A172 (cell line): ENCODE measurements at regions not wholly inside any gene's neighbourhood (a gene's known extent, or its start where the extent isn't known, plus 50 kb on each side); places are given as distances from the start of the nearest gene placed in this dataset.

ENCODE experiments used
- DNase-seq: peaks from one replicate; pipeline ENCODE4 v3.0.0-alpha.2; 2015; ENCODE audit warnings: low spot score

- DNase-seq, result no peak
Observed at GRCh38 chr14:22415605-22415959, 173.4 kb downstream of the DAD1 start.

DNA sequence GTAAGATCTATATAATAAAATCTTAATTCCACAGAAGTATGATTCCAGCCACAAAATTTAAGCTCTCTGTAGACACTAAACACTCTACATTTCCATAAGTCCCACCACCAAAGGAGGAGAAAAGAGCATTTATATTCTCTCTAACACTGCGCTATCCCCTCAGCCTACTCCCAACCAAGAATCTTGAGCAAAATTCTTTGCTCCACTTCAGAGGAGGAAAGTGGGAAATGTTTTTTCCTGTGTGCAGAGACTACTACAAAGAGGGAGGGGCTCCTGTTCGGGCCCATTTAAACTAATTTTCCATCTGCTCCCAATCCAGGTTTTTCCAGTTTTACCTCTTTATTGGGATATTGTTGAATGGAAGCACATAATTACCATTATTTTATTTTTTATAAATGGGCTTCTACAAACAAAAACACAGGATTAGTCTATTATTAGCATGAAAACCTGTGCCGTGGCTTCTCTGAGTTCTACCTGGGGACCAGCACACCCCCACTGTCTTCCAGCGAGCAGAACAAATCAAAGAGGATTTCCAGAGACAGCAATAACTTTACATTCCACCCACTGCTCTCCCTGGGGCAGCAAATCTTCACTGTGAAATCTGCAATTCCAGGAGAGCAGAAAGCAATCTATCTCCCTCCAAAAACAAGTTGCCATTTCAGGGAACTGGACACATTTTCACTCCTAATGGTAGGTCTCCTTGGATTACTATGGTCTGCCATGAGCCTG is 174.0 kb downstream of the DAD1 start:
- no peak for DNase-seq

DNA sequence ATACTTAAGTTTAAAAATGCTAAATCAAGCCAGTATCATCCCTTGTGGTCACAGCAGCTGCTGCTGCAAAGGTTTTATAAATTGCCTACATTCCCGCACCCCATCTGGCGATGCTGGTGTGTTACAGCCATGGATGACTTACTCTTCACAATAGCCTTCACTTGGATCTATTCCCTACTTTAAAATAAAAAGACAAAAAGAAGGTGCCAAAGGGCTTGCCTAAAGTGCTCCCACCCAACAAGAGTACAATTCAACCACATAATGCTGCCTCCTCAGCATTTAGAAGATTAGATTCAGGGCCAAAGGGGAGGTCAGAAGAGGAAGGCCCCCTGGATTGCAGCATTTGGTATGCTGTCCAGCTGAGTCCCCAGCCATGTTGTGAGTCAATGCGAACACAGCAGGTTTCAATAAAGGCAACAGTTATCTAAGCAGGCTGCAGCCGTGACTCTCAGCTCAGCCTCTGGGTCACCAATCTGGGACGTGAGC is 176.1 kb downstream of the DAD1 start:
- no peak for DNase-seq

DNA sequence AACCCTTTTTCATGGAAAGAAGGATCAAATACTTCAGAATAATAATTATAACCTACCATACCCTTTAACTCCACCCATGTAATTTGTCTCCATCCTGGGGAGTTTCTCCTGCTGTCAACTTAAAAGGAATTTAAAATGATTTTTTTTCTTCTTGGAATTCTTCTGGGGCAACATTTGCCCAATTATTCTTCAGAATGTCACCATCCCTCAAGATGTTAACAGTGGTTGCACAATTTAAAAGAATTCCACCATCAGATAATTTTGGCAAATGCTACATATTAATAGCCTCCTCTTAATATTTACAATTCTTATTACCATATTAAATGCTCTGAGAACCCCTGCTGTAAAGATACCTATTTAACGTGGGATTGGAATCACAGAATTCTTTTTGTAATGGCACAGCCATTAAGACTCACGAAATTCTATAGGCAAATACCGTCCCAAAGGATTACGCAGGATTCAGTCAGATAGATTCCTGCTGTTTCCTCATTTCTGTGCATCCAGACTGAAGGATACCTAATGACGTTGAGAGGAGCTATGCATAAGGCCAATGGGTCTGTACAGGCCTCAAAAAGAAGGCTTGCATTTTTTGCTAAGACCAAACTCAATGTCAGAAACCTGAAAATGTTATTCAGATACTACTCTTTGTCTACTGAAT is 177.5 kb downstream of the DAD1 start:
- DNase-seq, result no peak

DNA sequence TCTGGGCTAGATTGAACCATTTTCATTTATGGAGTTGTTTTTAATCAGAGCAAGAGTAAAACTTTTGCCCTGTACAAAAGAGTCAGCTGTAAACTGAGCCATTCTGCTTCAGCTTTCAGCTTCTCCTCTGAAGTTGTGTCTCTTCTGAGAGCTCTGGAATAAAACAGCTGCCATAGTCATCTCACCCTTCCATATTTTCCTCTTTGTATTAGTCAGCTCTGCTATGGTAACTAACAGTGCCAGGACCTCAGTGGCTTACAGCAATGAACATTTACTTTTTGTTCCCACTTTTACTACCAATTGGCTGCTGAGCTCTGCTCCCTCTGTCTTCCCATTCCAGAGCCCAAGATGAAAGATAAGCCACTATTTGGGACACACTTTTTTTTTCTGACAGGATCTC is 178.5 kb downstream of the DAD1 start:
- no peak for DNase-seq

- DNase-seq, result no peak
Observed at GRCh38 chr14:22409006-22409405, 180.0 kb downstream of the DAD1 start.

GRCh38 chr14:22408547-22408946 is 180.5 kb downstream of the DAD1 start:
- no peak for DNase-seq

- DNase-seq, result no peak
Observed at GRCh38 chr14:22407033-22407432, 182.0 kb downstream of the DAD1 start.

- no peak for DNase-seq
Observed at GRCh38 chr14:22405201-22405600, 183.8 kb downstream of the DAD1 start.

DNA sequence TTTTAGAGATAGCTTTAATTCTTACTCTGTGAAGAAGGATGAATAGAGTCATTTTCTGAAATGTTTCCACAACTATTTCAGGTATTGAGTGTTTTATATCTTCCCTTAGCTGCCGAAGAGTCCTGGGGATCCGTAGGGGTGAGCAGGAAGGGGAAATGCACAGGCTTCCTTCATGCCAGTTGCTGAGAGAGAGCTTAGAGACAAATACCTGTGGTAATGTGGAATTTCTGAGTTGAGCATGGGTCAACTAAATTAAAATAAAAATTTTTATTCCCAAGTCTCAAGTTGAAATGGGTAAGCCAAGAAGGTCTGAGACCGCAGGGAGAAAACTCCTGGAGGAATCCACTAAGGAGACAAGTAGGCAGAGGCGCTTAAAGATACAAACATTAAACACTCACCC is 185.7 kb downstream of the DAD1 start:
- DNase-seq, result no peak

GRCh38 chr14:22400655-22401259 is 188.3 kb downstream of the DAD1 start:
- no peak for DNase-seq

- DNase-seq, result no peak
Observed at GRCh38 chr14:22399776-22400175, 189.2 kb downstream of the DAD1 start.

- DNase-seq, result no peak
Observed at GRCh38 chr14:22397221-22397737, 191.7 kb downstream of the DAD1 start.

GRCh38 chr14:22395803-22396202 is 193.2 kb downstream of the DAD1 start:
- DNase-seq, result no peak

DNA sequence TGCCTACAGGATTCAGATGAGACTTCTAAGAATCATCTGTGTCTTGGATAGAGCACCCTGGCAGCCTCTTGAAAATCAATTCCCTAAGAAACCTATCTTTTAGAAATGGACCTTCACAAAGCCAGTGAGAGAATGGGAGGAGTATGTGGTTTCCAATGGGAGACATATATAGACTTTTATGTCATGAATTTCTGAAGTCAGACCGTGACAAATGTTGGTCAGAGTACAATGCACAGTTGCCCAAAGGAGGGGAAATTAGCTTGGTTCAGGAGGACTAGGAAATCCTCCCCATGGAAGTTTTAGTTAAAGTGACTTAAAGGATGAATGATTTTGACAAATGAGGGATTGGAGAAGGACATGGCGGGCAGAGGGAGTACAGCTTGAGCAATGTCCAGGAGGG is 194.4 kb downstream of the DAD1 start:
- DNase-seq, result no peak

DNA sequence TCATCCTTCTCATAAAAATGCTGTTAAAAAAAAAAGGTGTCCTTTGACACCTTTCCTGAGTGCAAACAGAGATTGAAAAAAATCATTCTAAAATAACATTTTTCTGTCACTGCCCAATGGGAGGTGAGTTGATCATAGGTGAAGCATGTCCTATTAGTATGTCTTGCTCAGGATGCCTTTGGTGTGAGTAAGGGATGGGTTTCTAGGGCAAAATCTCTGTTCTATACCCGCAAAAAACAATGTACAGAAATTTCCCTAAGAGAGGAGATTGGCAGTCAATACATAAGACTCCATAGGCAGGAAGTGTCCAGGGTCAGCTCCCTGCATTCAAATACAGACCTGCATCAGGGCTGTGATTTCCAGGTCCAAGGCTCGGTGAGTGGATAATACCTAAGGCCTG is 195.2 kb downstream of the DAD1 start:
- no peak for DNase-seq

DNA sequence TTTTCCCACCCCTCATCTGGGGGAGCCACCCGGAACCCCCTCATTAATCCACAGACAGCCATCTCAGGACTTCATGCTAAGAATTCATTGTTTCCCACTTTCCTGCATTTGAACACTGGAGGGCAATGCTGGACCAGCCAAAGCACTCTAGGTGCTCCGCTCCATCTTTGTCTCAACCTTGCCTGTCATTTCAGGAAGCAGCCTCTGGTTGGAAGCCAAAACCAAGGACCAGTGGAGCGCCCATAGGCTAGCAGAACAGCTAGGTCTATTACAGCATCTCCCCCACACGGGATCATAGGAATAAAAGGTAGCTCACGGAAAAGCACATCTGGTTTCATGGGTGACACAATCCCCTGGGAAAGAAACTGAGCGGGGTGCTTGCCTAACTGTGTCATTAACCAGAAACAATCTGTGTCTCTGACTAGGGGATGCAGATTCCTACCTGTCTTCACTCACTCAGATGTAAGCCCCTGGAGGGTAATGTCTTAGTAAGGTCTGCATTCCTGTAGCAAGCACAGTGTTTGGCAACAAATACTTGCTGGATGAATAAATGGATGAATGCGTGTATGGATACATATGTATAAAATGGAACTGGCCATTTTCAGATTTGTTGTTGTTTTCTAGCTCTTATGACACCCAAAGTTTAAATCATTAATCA is 197.0 kb downstream of the DAD1 start:
- DNase-seq, result peak; percentile 58

GRCh38 chr14:22390824-22391461 is 198.1 kb downstream of the DAD1 start:
- no peak for DNase-seq

GRCh38 chr14:22390195-22390594 is 198.8 kb downstream of the DAD1 start:
- DNase-seq, result no peak

GRCh38 chr14:22388669-22389595 is 200.1 kb downstream of the DAD1 start:
- peak; percentile 45 for DNase-seq

DNA sequence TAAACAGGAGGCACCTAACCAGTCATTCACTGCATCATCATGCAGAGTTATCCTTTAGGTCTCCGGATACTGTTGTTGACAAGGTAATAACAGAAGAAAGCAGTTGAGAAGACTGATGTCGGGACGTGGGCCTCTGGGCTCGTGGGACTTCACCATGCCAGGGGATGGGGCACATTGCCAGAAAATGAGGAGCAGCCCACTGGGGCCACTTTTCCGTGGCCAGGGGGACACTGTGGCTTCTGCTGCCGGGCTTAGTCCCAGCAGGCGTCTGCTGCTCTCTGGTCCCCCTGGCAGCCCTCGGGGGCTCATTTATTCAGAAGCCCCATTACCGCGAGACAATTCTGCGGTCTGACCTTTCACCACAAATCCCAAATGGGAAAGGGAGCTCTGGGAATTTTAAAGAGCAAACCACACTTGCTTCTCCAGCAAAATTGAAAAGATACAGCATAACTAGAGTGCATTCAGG is 201.2 kb downstream of the DAD1 start:
- no peak for DNase-seq
